ENCODE measurements at regions not wholly inside any gene's neighbourhood (a gene's known extent, or its start where the extent isn't known, plus 50 kb on each side); places are given as distances from the start of the nearest gene placed in this dataset.
"Not testable (repeated sequence)": the region's sequence is repeated elsewhere in the genome, so short reads cannot be mapped to it uniquely, and the experiment has no call there.

- H3K4me1 Mint-ChIP-seq; H3K27me3 Mint-ChIP-seq; H3K9me3 Mint-ChIP-seq; ATAC-seq (ENCODE audit: low read depth); H3K36me3 Mint-ChIP-seq; POLR2A ChIA-PET; H3K27ac Mint-ChIP-seq; H3K4me3 Mint-ChIP-seq; DNase-seq: not testable (repeated sequence)
These were observed 178.2 kb upstream of the ZNG1F start for GRCh38 chr9:41367301-41367700.

- ATAC-seq (ENCODE audit: low read depth); H3K27me3 Mint-ChIP-seq; H3K36me3 Mint-ChIP-seq; H3K4me3 Mint-ChIP-seq; POLR2A ChIA-PET; H3K9me3 Mint-ChIP-seq; H3K27ac Mint-ChIP-seq; DNase-seq; H3K4me1 Mint-ChIP-seq: not testable (repeated sequence)
These were observed 172.7 kb upstream of the ZNG1F start for GRCh38 chr9:41361790-41362189.

- H3K4me3 Mint-ChIP-seq, result peak overlapping the region; percentile 98
- H3K36me3 Mint-ChIP-seq, H3K4me1 Mint-ChIP-seq, POLR2A ChIA-PET, H3K27me3 Mint-ChIP-seq, H3K9me3 Mint-ChIP-seq: not testable (repeated sequence)
- DNase-seq (peak; percentile 64), ATAC-seq (ENCODE audit: low read depth) (peak; percentile 68)
- peak overlapping the region; percentile 98 for H3K27ac Mint-ChIP-seq
These were observed 170.0 kb upstream of the ZNG1F start for GRCh38 chr9:41359116-41359515.

GRCh38 chr9:41358682-41359081, 169.6 kb upstream of the ZNG1F start:
- not testable (repeated sequence) for ATAC-seq (ENCODE audit: low read depth)
- H3K27ac Mint-ChIP-seq, result peak overlapping the region; percentile 98

GRCh38 chr9:41357918-41358404, 168.8 kb upstream of the ZNG1F start:
- Mint-ChIP-seq H3K27ac (peak overlapping the region; percentile 98), H3K4me3 (peak overlapping the region; percentile 98)
- H3K4me1 Mint-ChIP-seq; POLR2A ChIA-PET; ATAC-seq (ENCODE audit: low read depth); H3K36me3 Mint-ChIP-seq; H3K27me3 Mint-ChIP-seq; H3K9me3 Mint-ChIP-seq: not testable (repeated sequence)
- DNase-seq, result peak; percentile 38

More at GRCh38 chr9:41358682-41359081, 169.6 kb upstream of the ZNG1F start:
- DNase-seq, result peak; percentile 87
- H3K27me3 Mint-ChIP-seq, POLR2A ChIA-PET, H3K9me3 Mint-ChIP-seq, H3K36me3 Mint-ChIP-seq, H3K4me1 Mint-ChIP-seq: not testable (repeated sequence)
- peak overlapping the region; percentile 98 for H3K4me3 Mint-ChIP-seq

GRCh38 chr9:41357350-41357748, 168.2 kb upstream of the ZNG1F start:
- DNase-seq; ATAC-seq (ENCODE audit: low read depth); H3K36me3 Mint-ChIP-seq; H3K4me1 Mint-ChIP-seq; H3K9me3 Mint-ChIP-seq; POLR2A ChIA-PET; H3K27me3 Mint-ChIP-seq: not testable (repeated sequence)
- Mint-ChIP-seq H3K4me3 (peak overlapping the region; percentile 98), H3K27ac (peak overlapping the region; percentile 98)

- DNase-seq (peak; percentile 86), ATAC-seq (ENCODE audit: low read depth) (peak; percentile 82)
- H3K4me1 Mint-ChIP-seq, H3K27me3 Mint-ChIP-seq, H3K36me3 Mint-ChIP-seq, H3K9me3 Mint-ChIP-seq, POLR2A ChIA-PET: not testable (repeated sequence)
- peak overlapping the region; percentile 98 for H3K4me3 Mint-ChIP-seq
- peak overlapping the region; percentile 83 for H3K27ac Mint-ChIP-seq
These were observed 167.7 kb upstream of the ZNG1F start for GRCh38 chr9:41356588-41357349.

- H3K9me3 Mint-ChIP-seq; H3K4me1 Mint-ChIP-seq; H3K27me3 Mint-ChIP-seq; ATAC-seq (ENCODE audit: low read depth); DNase-seq; H3K36me3 Mint-ChIP-seq; POLR2A ChIA-PET: not testable (repeated sequence)
- peak overlapping the region; percentile 67 for H3K4me3 Mint-ChIP-seq
- peak overlapping the region; percentile 81 for H3K27ac Mint-ChIP-seq
These were observed 166.8 kb upstream of the ZNG1F start for GRCh38 chr9:41355712-41356450.

GRCh38 chr9:41354978-41355377, 165.9 kb upstream of the ZNG1F start:
- H3K9me3 Mint-ChIP-seq; H3K27me3 Mint-ChIP-seq; POLR2A ChIA-PET; H3K4me1 Mint-ChIP-seq; H3K36me3 Mint-ChIP-seq; ATAC-seq (ENCODE audit: low read depth): not testable (repeated sequence)
- peak; percentile 65 for DNase-seq
- Mint-ChIP-seq H3K4me3 (peak overlapping the region; percentile 78), H3K27ac (peak overlapping the region; percentile 85)

- H3K9me3 Mint-ChIP-seq; ATAC-seq (ENCODE audit: low read depth); H3K27me3 Mint-ChIP-seq; H3K36me3 Mint-ChIP-seq; H3K27ac Mint-ChIP-seq; POLR2A ChIA-PET; H3K4me1 Mint-ChIP-seq: not testable (repeated sequence)
- peak overlapping the region; percentile 61 for H3K4me3 Mint-ChIP-seq
- peak; percentile 49 for DNase-seq
These were observed 165.2 kb upstream of the ZNG1F start for GRCh38 chr9:41354060-41354934.

- H3K27ac Mint-ChIP-seq; H3K4me3 Mint-ChIP-seq; H3K27me3 Mint-ChIP-seq; DNase-seq; H3K9me3 Mint-ChIP-seq; POLR2A ChIA-PET; ATAC-seq (ENCODE audit: low read depth); H3K4me1 Mint-ChIP-seq; H3K36me3 Mint-ChIP-seq: not testable (repeated sequence)
These were observed 163.9 kb upstream of the ZNG1F start for GRCh38 chr9:41353026-41353425.

- DNase-seq, H3K4me1 Mint-ChIP-seq, POLR2A ChIA-PET: not testable (repeated sequence)
These were observed 163.3 kb upstream of the ZNG1F start for GRCh38 chr9:41352390-41352789.

GRCh38 chr9:41347893-41348292, 158.8 kb upstream of the ZNG1F start:
- H3K27ac Mint-ChIP-seq; H3K36me3 Mint-ChIP-seq; DNase-seq; H3K27me3 Mint-ChIP-seq; H3K4me3 Mint-ChIP-seq; H3K9me3 Mint-ChIP-seq; POLR2A ChIA-PET; ATAC-seq (ENCODE audit: low read depth); H3K4me1 Mint-ChIP-seq: not testable (repeated sequence)

More at GRCh38 chr9:41352390-41352789, 163.3 kb upstream of the ZNG1F start:
- H3K4me3 Mint-ChIP-seq; H3K9me3 Mint-ChIP-seq; H3K27me3 Mint-ChIP-seq; ATAC-seq (ENCODE audit: low read depth); H3K27ac Mint-ChIP-seq; H3K36me3 Mint-ChIP-seq: not testable (repeated sequence)

Measured in activated naive CD8-positive, alpha-beta T cell treated with anti-CD3 and anti-CD28 coated beads, Interleukin-2, amount 10 ng/mL, durations not matched to agents 7 days and 5 days (primary cell).